IPS-20b (cell line): ENCODE measurements at regions not wholly inside any gene's neighbourhood (a gene's known extent, or its start where the extent isn't known, plus 50 kb on each side); places are given as distances from the start of the nearest gene placed in this dataset.
"Not testable (repeated sequence)": the region's sequence is repeated elsewhere in the genome, so short reads cannot be mapped to it uniquely, and the experiment has no call there.

Experiments used
- H3K27ac ChIP-seq: one replicate; pipeline ENCODE4 v1.5.1; 2013; ENCODE audit warnings: low read length
- H3K27me3 ChIP-seq: 2 replicates; pipeline ENCODE4 v1.6.1; 2013; ENCODE audit warnings: mild to moderate bottlenecking, low read length, inconsistent platforms; ENCODE audit not compliant: insufficient read depth
- H3K36me3 ChIP-seq: 2 replicates; pipeline ENCODE4 v1.6.1; 2013; ENCODE audit warnings: low read depth, mild to moderate bottlenecking, inconsistent platforms, low read length, moderate library complexity; ENCODE audit not compliant: insufficient read depth
- H3K4me1 ChIP-seq: 2 replicates; pipeline ENCODE4 v1.6.1; 2013; ENCODE audit warnings: mild to moderate bottlenecking, control low read depth, inconsistent platforms, low read length, moderate library complexity; ENCODE audit not compliant: insufficient read depth
- H3K4me3 ChIP-seq: 2 replicates; pipeline ENCODE4 v1.5.1; 2013; ENCODE audit warnings: mild to moderate bottlenecking, low read length, inconsistent platforms
- H3K9ac ChIP-seq: 2 replicates; pipeline ENCODE4 v1.6.1; 2013; ENCODE audit warnings: low read depth, mild to moderate bottlenecking, inconsistent platforms, low read length, moderate library complexity
- H3K9me3 ChIP-seq: 2 replicates; pipeline ENCODE4 v1.6.1; 2013; ENCODE audit warnings: mild to moderate bottlenecking, low read depth, low read length, inconsistent platforms; ENCODE audit not compliant: insufficient read depth

- H3K4me1 ChIP-seq: no peaks in the 10 kb centered on the region
- H3K27me3 ChIP-seq: no peaks in the 10 kb centered on the region
- H3K27ac ChIP-seq: no peak overlapping the region
- no peaks in the 10 kb centered on the region for H3K9me3 ChIP-seq
- H3K4me3 ChIP-seq: no peak overlapping the region
- no peak overlapping the region for H3K9ac ChIP-seq
- H3K36me3 ChIP-seq: no peaks in the 10 kb centered on the region
Observed at GRCh38 chr3:94787734-94788270, 724.9 kb downstream of the NSUN3 start.

- Histone ChIP-seq H3K36me3 (no peaks in the 10 kb centered on the region), H3K4me3 (no peak overlapping the region), H3K4me1 (no peaks in the 10 kb centered on the region), H3K9ac (no peak overlapping the region), H3K27ac (no peak overlapping the region), H3K9me3 (no peaks in the 10 kb centered on the region), H3K27me3 (no peaks in the 10 kb centered on the region)
Observed at GRCh38 chr3:94794563-94794962, 731.7 kb downstream of the NSUN3 start.

GRCh38 chr3:94799420-94800060 is 736.7 kb downstream of the NSUN3 start:
- Histone ChIP-seq H3K9me3 (no peaks in the 10 kb centered on the region), H3K27me3 (no peaks in the 10 kb centered on the region), H3K9ac (no peak overlapping the region), H3K4me3 (no peak overlapping the region), H3K36me3 (no peaks in the 10 kb centered on the region), H3K4me1 (no peaks in the 10 kb centered on the region), H3K27ac (no peak overlapping the region)

- no peaks in the 10 kb centered on the region for H3K4me1 ChIP-seq
- H3K27ac ChIP-seq: no peak overlapping the region
- H3K36me3 ChIP-seq: no peaks in the 10 kb centered on the region
- H3K27me3 ChIP-seq: no peaks in the 10 kb centered on the region
- H3K9ac ChIP-seq: no peak overlapping the region
- no peak overlapping the region for H3K4me3 ChIP-seq
- H3K9me3 ChIP-seq: no peaks in the 10 kb centered on the region
Observed at GRCh38 chr3:94811836-94812235, 749.0 kb downstream of the NSUN3 start.

- no peaks in the 10 kb centered on the region for H3K9me3 ChIP-seq
- no peak overlapping the region for H3K4me3 ChIP-seq
- H3K4me1 ChIP-seq: no peaks in the 10 kb centered on the region
- no peaks in the 10 kb centered on the region for H3K27me3 ChIP-seq
- no peak overlapping the region for H3K9ac ChIP-seq
- H3K36me3 ChIP-seq: no peaks in the 10 kb centered on the region
- no peak overlapping the region for H3K27ac ChIP-seq
Observed at GRCh38 chr3:94821241-94821640, 758.4 kb downstream of the NSUN3 start.

- Histone ChIP-seq H3K36me3 (no peaks in the 10 kb centered on the region), H3K9ac (no peak overlapping the region), H3K9me3 (no peaks in the 10 kb centered on the region), H3K4me3 (no peak overlapping the region), H3K27me3 (no peaks in the 10 kb centered on the region), H3K27ac (no peak overlapping the region), H3K4me1 (no peaks in the 10 kb centered on the region)
Observed at GRCh38 chr3:94822298-94822697, 759.4 kb downstream of the NSUN3 start.

- H3K9me3 ChIP-seq, H3K4me1 ChIP-seq, H3K4me3 ChIP-seq, H3K27me3 ChIP-seq, H3K27ac ChIP-seq, H3K9ac ChIP-seq, H3K36me3 ChIP-seq: not testable (repeated sequence)
Observed at GRCh38 chr3:94846251-94846650, 783.4 kb downstream of the NSUN3 start.

- no peak overlapping the region for H3K9ac ChIP-seq
- no peak overlapping the region for H3K27ac ChIP-seq
- H3K9me3 ChIP-seq: peaks cover 38% of the 10 kb centered on the region
- H3K4me1 ChIP-seq: no peaks in the 10 kb centered on the region
- no peaks in the 10 kb centered on the region for H3K27me3 ChIP-seq
- H3K36me3 ChIP-seq: no peaks in the 10 kb centered on the region
- H3K4me3 ChIP-seq: no peak overlapping the region
Observed at GRCh38 chr3:94862703-94863102, 799.8 kb downstream of the NSUN3 start.

- no peak overlapping the region for H3K4me3 ChIP-seq
- H3K9me3 ChIP-seq: peaks cover 17% of the 10 kb centered on the region
- no peak overlapping the region for H3K9ac ChIP-seq
- H3K27ac ChIP-seq: no peak overlapping the region
- H3K27me3 ChIP-seq: no peaks in the 10 kb centered on the region
- no peaks in the 10 kb centered on the region for H3K36me3 ChIP-seq
- H3K4me1 ChIP-seq: no peaks in the 10 kb centered on the region
Observed at GRCh38 chr3:94869059-94869547, 806.2 kb downstream of the NSUN3 start.

GRCh38 chr3:94873751-94874150 is 810.9 kb downstream of the NSUN3 start:
- Histone ChIP-seq H3K9ac (no peak overlapping the region), H3K27ac (no peak overlapping the region), H3K9me3 (peaks cover 18% of the 10 kb centered on the region; the same call in 1 of the 2 replicates), H3K4me3 (no peak overlapping the region), H3K27me3 (no peaks in the 10 kb centered on the region), H3K36me3 (no peaks in the 10 kb centered on the region), H3K4me1 (no peaks in the 10 kb centered on the region)

GRCh38 chr3:94875149-94875548 is 812.3 kb downstream of the NSUN3 start:
- no peak overlapping the region for H3K27ac ChIP-seq
- no peaks in the 10 kb centered on the region for H3K36me3 ChIP-seq
- H3K9ac ChIP-seq: no peak overlapping the region
- no peak overlapping the region for H3K4me3 ChIP-seq
- no peaks in the 10 kb centered on the region for H3K27me3 ChIP-seq
- H3K4me1 ChIP-seq: no peaks in the 10 kb centered on the region
- H3K9me3 ChIP-seq: peaks cover 18% of the 10 kb centered on the region; the same call in 1 of the 2 replicates

GRCh38 chr3:94887065-94887464 is 824.2 kb downstream of the NSUN3 start:
- H3K9me3 ChIP-seq: no peaks in the 10 kb centered on the region
- H3K36me3 ChIP-seq: no peaks in the 10 kb centered on the region
- no peaks in the 10 kb centered on the region for H3K27me3 ChIP-seq
- no peak overlapping the region for H3K27ac ChIP-seq
- H3K4me3 ChIP-seq: no peak overlapping the region
- no peaks in the 10 kb centered on the region for H3K4me1 ChIP-seq
- no peak overlapping the region for H3K9ac ChIP-seq
